Muscle of back (tissue), 3 donors: ENCODE measurements at regions not wholly inside any gene's neighbourhood (a gene's known extent, or its start where the extent isn't known, plus 50 kb on each side); places are given as distances from the start of the nearest gene placed in this dataset.
"Not testable (repeated sequence)": the region's sequence is repeated elsewhere in the genome, so short reads cannot be mapped to it uniquely, and the experiment has no call there.

Source experiments
- DNase-seq, 3 donors: peaks; one replicate each; pipeline versions ENCODE4 v3.0.0 to v3.0.0-alpha.2; 2013

DNA sequence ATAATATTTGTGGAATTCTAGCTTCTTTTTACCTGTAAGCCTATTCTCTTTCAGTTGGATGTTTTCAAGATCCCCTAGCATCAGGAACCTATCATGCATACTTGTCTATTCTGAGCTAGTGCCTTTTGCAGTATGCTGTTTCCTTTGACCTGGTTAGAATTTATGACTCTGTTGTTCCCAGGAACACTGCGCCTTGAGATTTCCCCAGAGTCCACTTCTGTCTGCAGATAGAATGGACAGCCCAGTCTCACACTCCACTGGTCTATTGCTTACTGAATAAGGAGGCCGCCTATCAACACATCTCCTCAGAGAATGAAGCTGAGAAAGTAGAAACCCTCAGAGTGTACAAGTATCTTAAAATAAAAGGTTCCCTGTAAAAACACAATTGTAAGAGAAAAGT lies 465.1 kb upstream of the GALNTL6 start:
- no peak for DNase-seq

DNA sequence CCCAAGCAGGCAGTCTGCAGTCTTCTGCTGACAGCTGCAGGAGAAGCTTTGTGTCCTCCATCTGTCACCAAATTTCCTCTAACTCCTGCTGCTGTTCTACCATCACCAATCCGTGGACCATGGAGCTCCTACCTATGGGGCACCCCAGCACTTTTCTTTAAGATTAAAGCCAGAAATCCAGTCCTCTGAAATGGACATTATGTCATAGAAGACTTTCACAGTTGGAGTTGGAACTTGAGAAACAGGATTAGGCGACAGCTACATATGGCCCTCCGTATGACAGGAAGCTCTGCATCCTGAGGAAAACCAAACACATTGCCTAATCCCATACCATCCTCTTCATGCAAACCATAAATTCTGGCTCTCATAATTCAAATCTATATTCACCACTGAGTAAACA lies 470.6 kb upstream of the GALNTL6 start:
- DNase-seq: no peak

DNA sequence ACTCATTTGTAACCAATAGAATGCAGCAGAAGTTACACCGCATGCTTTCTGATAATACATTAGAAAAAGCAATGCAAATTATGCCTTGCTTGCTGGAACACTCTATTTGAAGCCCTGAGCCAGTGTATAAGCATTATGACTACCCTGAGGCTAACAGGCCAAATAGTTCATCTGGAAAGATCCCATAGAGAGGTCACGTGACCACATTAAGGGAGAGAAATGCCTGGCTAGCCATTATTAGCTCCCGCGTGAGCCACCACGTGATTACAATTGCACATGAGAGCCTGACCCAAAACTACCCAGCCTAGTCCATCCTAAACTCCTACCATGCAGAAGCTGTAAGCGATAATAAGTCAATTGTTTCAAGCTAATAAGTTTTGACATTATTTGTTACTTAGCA lies 472.9 kb upstream of the GALNTL6 start:
- no peak for DNase-seq

DNA sequence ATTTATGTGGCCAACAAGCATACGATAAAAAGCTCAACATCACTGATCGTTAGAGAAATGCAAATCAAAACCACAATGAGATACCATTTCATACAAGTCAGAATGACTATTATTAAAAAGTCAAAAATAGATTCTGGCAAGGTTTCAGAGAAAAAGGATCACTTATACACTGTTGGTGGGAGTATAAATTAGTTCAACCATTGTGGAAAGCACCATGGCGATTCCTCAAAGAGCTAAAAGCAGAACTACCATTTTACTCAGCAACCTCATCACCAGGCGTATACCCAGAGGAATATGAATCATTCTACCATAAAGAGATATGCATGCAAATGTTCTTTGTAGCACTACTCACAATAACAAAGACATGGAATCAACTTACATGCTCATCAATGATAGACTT lies 478.7 kb upstream of the GALNTL6 start:
- DNase-seq: no peak

DNA sequence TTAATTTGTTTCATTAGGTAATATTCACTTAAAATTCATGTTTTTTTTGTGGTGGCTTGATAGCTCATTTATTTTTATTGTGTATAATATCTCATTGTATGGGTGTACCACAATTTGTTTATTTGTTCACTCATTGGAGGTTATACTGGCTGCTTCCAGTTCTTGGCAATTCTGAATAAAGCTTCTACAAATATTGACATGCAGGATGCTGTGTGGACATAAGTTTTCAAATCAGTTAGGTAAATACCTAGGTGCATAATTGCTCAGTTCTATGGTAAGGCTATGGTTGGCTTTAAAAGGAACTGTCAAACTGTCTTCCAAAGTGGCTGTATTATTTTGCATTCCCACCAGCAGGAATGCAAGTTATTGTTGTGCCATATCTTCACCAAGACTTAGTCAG lies 504.5 kb upstream of the GALNTL6 start:
- DNase-seq: no peak

DNA sequence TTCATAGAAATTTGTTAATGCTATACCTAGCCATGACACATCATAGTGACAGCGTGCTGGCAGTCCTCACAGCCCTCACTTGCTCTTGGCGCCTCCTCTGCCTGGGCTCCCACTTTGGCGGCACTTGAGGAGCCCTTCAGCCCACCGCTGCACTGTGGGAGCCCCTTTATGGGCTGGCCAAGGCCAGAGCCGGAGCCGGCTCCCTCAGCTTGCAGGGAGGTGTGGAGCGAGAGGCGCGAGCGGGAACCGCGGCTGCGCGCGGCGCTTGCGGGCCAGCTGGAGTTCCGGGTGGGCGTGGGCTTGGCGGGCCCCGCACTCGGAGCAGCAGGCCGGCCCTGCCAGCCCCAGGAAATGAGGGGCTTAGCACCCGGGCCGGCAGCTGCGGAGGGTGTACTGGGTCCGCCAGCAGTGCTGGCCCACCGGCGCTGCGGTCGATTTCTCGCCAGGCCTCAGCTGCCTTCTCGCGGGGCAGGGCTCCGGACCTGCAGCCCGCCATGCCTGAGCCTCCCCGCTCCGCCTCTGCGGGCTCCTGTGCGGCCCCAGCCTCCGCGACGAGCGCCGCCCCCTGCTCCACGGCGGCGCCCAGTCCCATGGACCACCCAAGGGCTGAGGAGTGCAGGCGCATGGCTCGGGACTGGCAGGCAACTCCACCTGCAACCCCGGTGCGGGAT lies 515.0 kb upstream of the GALNTL6 start:
- not testable (repeated sequence) for DNase-seq

DNA sequence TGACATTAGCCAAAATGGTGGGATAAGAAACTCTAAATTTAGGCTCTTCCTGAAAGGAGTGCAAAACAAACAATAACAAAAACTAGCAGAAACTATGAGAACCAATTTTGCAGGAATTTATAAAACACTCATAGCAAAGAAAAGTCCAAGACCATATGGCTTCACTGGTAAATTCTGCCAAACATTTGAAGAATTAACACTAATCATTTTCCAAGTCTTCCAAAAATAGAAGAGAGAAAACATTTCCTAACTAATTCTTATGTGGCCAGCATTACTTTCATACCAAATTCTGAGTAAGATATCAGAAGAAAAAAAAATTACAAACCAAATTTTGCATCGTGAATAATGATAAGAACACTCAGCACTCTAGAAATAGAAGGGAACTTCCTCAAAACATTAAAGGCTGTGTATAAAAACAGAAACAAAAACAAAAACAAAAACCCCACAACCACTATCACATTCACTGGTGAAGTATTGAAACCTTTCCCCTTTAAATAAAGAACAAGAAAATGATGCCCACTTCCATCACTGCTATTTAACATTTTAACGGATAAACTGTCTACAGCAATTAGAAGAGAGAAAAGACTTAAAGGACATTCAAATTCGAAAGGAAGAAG lies 524.3 kb upstream of the GALNTL6 start:
- DNase-seq: no peak

DNA sequence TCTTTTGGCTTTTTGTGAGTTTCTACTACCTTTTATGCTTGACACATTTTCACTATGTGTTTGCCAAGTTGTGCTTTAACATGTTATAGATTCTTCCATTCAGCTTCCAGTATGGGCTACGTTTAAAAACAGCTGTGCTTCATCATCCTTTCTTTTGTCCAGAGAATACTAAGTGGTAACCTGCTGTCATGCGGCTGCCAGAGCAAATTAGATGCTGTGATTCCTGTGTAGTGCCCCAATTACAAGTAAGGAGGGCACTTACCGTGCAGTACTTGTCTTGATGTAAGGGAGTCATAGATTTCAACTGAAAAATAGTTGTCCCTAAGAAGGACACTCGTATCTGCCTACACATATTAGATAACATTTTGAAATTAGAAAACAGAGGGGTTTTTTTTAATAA lies 531.8 kb upstream of the GALNTL6 start:
- DNase-seq: no peak

DNA sequence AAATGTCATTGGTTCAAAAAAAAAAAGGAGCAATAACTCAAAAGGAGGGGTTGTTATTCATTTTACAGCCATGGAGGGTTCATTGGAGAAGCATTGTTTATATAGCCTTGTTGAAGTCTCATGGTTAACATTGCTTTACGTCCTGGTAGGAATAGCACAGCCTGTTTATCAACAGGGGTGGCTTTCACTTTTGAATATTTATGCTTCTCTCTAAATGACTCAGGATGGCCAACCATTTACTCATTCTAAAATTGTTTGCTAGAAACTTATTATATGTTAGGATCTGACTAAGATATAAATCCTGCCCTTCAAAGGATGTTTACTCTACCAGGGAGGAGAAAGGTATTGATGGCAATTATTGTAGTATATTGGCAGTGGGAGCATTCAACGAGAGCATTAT lies 534.1 kb upstream of the GALNTL6 start:
- DNase-seq: no peak

DNA sequence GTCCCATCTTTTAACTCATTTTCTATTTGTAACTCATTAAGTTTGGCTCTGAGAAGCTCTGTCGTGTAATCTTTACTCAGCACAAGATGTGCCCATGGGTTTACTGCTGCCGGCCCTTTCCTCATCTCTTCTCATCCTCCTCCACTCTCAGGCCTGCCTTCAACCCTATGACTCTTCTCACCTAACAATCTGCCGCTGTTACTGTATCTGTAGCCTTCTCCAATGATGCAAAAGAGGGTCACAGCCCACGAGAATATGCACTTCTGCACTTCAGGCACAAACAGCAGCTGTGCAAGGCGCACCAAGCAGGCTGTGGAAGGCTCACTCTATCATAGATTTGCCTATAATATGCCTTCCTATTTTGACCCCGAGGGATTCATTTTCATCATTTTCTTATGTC lies 546.5 kb upstream of the GALNTL6 start:
- no peak for DNase-seq

DNA sequence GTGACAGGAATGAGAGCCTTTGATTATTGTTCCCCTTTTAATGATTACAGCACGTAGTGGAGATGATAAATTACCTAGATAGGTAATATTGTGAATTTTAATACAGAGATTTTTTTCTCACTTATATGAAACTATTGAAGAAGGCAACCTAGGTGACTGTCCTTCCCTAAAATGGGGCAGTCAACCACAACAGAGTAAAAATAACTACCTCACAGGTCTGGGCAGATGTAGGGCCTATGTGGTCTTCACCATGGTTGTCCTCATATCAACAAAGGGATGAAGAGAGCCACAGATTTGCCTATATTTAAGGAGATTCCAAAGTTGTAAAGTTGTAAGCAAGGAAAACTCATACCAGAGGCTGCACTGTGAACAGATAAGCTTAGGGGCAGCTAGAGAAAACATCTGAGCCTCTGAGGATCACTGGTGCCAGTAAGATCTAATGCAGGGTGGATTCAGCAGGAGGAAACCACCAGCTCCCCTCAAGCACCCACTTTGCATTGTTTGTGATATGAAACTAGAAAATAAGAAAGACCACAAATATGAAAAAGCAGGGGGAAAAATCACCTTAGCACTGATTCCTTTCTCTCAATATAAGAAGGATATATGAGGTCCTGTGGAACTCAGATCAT lies 547.9 kb upstream of the GALNTL6 start:
- DNase-seq: no peak

DNA sequence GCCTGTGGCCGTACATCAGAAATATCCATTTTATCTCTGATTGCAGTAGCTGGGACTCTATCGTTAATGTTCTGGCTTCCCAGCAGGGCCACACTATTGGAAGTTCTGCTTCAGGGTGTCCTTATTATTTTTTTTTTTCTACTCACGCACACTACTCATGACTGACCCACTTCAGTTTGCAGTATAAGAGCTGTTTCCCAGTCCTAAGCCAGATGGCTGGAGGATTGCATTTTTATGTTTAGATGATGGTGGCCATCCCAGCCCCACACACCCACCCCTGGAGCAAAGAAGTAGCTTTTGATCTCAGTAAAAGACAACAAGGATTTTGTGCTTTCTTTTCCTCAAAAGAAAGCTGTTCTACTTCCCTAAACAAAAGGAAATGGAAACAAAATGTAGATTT lies 557.0 kb upstream of the GALNTL6 start:
- no peak for DNase-seq

DNA sequence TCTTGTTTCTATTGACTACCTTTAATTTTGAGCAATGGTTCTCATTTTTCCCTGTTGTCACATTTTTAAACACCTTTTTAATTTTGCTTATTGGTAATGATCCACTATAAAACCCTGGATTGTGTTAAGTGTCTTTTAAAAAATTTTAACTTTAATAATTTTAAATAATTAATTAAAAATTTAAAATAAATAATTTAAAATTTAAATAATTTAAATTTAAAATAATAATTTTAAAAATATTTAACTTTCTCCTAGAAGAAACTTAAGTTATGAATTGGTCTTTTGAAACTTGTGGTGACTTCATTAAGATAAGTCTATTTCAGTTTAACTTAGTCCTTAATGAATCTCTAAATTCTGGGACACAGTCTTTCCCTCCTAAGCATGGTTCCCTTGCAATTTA lies 566.3 kb upstream of the GALNTL6 start:
- no peak for DNase-seq

DNA sequence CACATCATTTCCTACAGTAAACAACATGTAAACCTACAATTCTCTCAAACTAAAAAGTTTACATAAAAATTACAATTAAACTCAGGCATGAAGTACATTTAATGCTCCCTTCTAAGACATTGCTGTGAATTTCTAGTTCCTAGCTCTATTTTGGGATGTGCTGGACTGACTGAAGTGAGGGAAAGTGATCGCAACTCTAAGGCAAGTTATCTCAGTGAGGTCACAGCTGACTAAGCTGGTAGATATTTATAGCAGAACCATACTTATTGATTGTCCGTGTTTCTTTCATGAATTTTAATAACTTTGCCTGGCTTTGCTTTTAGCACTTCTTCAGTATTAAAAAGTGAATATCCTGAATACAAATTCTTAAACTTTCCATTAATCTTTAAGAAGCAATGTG lies 570.4 kb upstream of the GALNTL6 start:
- DNase-seq: no peak

DNA sequence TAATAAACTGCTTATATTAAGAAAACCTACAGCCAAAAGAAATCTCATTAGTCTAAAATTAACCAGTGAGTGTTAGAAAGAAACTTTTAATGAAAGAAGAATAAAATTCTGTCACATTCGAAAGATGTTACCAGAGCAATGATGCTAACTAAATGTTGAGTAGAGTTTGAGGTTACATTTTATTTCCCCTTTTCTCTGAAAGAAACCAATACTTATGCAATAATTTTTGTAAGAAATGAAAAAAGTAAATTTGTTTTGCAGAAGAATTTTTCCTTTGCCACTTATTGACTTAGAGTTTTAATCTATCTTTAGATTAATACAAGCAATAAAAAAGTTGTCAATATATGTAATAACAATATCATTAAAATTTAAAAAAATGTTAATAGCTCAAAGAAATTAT lies 574.0 kb upstream of the GALNTL6 start:
- no peak for DNase-seq

DNA sequence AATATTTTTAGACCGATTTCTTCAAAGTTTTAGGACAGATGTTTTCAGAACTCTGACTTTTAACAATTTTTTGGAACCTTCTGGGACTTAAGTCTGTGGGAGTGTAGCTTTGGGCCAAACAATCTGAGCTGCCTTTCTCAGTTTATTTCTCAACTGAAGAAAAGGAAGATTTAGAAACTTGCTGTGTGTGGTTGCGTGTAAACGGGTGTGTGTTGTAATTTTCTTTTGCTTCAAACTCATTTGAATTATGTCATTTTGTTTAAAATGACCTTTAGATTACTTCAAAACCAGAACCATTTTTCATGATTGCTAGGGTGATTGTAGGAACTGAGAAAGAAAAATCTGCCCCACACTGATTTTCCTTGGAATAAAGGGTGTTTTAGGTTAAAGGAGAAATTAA lies 577.7 kb upstream of the GALNTL6 start:
- DNase-seq: peak in 1 of 3 donors; percentile 7

DNA sequence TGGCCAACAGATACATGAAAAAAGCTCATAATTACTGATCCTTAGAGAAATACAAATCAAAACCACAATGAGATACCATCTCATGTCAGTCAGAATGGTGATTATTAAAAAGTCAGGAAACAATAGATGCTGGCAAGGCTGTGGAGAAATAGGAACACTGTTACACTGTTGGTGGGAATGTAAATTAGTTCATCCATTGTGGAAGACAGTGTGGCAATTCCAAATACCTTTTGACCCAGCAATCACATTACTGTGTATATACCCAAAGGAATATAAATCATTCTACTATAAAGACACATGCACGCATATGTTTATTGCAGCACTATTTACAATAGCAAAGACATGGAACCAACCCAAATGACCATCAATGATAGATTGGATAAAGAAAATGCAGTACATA lies 583.9 kb upstream of the GALNTL6 start:
- not testable (repeated sequence) for DNase-seq

DNA sequence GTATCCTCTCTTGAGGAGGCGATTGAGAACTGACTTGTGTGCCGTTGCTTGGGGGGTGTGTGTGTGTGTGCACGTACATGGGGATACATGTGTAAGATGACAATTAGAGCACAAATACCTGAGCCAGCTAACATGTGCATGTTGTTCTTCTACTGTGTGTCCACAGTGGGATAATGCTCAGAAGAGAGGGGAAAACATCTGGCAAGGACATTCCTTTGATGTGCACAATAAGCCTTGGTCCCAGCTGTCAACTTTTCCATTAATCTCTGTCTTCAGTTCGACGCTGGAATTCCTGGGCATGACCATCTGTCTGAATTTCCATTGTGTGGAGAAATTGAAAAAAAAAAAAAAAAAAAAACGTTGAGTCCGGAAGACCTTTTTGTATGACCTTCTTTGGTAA lies 592.0 kb upstream of the GALNTL6 start:
- no peak for DNase-seq

DNA sequence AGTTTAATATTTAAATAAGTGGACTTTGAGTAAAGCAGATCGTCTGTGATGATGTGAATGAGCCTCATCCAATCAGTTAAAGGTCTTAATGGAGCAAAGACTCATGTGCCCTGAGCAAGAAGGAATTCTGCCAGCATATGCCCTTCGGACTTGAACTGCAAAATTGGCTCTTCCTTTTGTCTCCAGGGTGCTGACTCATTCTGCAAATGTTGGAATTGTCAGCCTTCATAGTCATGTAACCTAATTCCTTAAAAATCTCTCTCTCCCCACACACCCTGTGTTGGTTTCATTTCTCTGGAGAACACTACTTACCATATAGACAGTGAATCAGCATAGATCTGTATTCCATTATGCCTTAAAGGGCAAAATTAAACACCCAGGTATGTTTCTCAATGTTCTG lies 609.8 kb upstream of the GALNTL6 start:
- DNase-seq: peak in 1 of 3 donors; percentile 50

DNA sequence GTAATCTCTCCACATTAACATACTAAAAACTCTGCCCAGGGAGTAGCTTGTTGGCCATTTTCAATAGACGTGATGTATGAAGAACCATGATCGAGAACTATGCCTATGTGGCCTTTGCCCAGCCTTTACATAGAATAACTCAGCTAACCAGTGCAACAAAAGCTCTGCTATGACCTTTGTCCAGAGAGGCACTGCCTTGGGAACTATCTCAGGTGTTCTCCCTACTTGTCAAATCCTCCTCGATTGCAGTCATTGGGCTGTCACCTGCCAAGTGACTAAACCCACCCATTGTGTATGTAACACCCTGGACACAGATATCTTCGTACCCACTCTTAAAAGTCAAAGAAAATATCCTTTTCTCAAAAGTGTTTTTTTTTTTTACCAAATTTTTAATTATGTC lies 610.3 kb upstream of the GALNTL6 start:
- DNase-seq: no peak

DNA sequence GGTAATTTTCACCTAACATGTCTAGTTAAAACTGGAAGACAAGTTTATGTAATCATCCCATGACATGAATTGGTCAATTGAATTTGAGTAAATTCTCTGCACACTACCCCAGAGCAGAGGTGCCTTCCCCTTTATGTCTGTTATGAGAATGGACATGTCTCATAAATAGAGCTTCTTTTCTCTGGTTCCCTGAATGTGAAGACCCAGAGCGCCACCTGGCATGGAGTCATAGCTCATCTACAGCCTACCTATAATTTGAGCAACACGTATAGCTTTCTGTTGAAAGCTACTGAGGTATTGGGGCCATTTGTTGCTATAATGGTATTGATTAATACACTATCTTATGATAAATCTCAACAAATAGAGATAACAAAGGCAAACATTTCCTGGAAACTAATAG lies 626.5 kb upstream of the GALNTL6 start:
- DNase-seq: no peak

DNA sequence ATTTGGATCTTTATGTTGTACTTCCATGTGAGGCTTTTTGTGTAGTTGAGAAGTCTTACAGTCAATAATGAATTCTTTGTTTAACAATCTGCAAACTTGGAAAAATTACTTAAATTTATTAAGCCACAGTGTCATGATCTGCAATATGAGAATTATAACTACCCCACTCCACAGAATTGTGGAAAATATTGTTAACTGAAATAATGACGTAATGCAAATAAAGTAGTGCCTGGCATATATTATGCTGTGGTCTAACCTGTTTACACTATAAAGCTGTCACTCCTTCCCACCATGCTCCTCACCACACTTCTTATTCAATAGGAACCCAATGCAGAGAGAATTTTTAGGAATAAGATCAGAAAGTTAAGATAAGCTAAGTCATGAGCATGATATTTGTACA lies 632.1 kb upstream of the GALNTL6 start:
- no peak for DNase-seq

DNA sequence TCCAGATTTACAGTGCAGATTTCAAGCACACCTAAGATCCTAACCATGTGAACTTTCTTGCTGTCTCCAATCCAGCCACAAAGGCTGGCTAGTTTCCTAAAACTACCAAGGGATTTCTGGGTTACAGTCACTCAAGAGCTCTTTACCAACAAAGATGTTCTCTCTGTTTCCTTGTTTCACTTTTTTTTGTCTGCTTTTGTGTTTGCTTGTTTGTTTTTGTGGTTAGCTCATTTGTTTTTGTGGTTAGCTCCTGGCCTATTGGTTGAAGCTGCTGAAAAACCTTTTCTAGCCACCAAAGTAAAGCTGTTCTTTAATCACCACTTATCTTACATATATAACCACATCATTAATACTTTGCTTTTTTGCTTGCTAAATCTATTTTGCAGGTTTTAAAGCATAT lies 642.5 kb upstream of the GALNTL6 start:
- DNase-seq: no peak

DNA sequence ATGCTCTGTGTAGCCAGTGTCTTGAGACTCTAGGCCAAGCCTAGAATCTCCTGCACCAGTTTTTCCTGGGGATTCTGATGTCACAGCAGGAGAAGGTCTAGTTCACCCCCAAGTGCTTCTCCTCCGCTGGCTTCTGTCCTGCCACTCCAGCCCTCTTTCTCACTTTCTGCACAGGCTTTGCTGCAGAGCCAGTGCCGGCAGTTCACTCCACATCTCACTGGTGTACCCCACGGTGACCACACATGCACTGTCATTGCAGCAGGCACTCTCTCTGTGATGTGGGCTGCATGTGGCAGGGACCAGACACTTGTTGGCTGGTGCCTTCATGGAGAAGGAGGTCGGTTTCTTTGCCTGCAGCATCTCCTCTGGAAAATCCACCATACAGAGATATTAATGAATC lies 643.8 kb upstream of the GALNTL6 start:
- no peak for DNase-seq
